ENCODE measurements at regions not wholly inside any gene's neighbourhood (a gene's known extent, or its start where the extent isn't known, plus 50 kb on each side); places are given as distances from the start of the nearest gene placed in this dataset.
"Not testable (repeated sequence)": the region's sequence is repeated elsewhere in the genome, so short reads cannot be mapped to it uniquely, and the experiment has no call there.

DNA sequence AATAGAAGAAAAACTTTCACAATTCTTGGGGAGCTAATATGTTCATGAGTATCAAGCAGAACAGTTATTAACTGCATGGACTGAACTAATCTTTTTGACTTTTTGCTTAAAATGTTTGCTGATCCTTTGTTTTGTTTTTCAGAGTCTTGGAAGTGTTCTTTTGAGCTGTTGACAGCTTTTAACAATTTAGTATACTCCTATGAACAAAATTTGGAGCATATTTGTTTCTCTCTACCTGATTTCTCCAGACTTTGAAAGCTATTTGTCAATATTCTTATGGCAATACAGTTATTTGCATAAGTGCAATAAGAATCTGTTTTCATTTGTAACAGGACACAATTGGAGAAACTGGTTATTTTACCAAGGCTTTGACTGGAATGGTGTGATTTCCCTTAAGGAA lies 192.0 kb upstream of the ETV3 start:
- TF ChIP-seq, protein P1, sequence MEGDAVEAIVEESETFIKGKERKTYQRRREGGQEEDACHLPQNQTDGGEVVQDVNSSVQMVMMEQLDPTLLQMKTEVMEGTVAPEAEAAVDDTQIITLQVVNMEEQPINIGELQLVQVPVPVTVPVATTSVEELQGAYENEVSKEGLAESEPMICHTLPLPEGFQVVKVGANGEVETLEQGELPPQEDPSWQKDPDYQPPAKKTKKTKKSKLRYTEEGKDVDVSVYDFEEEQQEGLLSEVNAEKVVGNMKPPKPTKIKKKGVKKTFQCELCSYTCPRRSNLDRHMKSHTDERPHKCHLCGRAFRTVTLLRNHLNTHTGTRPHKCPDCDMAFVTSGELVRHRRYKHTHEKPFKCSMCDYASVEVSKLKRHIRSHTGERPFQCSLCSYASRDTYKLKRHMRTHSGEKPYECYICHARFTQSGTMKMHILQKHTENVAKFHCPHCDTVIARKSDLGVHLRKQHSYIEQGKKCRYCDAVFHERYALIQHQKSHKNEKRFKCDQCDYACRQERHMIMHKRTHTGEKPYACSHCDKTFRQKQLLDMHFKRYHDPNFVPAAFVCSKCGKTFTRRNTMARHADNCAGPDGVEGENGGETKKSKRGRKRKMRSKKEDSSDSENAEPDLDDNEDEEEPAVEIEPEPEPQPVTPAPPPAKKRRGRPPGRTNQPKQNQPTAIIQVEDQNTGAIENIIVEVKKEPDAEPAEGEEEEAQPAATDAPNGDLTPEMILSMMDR (IDR thresholded peaks at IDR 0.05) = not testable (repeated sequence)
- TF ChIP-seq, protein P2, sequence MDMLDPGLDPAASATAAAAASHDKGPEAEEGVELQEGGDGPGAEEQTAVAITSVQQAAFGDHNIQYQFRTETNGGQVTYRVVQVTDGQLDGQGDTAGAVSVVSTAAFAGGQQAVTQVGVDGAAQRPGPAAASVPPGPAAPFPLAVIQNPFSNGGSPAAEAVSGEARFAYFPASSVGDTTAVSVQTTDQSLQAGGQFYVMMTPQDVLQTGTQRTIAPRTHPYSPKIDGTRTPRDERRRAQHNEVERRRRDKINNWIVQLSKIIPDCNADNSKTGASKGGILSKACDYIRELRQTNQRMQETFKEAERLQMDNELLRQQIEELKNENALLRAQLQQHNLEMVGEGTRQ (IDR thresholded peaks at IDR 0.05; ENCODE audit: borderline replicate concordance, low read depth, low read length) = not testable (repeated sequence)
- TF ChIP-seq, protein P3, sequence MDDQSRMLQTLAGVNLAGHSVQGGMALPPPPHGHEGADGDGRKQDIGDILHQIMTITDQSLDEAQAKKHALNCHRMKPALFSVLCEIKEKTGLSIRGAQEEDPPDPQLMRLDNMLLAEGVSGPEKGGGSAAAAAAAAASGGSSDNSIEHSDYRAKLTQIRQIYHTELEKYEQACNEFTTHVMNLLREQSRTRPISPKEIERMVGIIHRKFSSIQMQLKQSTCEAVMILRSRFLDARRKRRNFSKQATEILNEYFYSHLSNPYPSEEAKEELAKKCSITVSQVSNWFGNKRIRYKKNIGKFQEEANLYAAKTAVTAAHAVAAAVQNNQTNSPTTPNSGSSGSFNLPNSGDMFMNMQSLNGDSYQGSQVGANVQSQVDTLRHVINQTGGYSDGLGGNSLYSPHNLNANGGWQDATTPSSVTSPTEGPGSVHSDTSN (IDR thresholded peaks at IDR 0.05) = not testable (repeated sequence)
- TF ChIP-seq CHD2 (IDR thresholded peaks at IDR 0.05; ENCODE audit: low read length, partially characterized antibody); FOSL2 (IDR thresholded peaks at IDR 0.05; ENCODE audit: borderline replicate concordance, low read depth); RFX5 (IDR thresholded peaks at IDR 0.05; ENCODE audit: low read length); YY1 (IDR thresholded peaks at IDR 0.05; ENCODE audit: low read depth); TCF12 (IDR thresholded peaks at IDR 0.05); EZH2phosphoT487 (IDR thresholded peaks at IDR 0.05; ENCODE audit: borderline replicate concordance, low read depth); JUND (IDR thresholded peaks at IDR 0.05); RAD21 (IDR thresholded peaks at IDR 0.05; ENCODE audit: low read length): not testable (repeated sequence)
- TF ChIP-seq, protein P4, sequence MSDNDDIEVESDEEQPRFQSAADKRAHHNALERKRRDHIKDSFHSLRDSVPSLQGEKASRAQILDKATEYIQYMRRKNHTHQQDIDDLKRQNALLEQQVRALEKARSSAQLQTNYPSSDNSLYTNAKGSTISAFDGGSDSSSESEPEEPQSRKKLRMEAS (IDR thresholded peaks at IDR 0.05; ENCODE audit: low read depth) = not testable (repeated sequence)
- TF ChIP-seq, protein P5, sequence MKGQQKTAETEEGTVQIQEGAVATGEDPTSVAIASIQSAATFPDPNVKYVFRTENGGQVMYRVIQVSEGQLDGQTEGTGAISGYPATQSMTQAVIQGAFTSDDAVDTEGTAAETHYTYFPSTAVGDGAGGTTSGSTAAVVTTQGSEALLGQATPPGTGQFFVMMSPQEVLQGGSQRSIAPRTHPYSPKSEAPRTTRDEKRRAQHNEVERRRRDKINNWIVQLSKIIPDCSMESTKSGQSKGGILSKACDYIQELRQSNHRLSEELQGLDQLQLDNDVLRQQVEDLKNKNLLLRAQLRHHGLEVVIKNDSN (IDR thresholded peaks at IDR 0.05; ENCODE audit: borderline replicate concordance, low read depth) = not testable (repeated sequence)
- TF ChIP-seq, protein P6, sequence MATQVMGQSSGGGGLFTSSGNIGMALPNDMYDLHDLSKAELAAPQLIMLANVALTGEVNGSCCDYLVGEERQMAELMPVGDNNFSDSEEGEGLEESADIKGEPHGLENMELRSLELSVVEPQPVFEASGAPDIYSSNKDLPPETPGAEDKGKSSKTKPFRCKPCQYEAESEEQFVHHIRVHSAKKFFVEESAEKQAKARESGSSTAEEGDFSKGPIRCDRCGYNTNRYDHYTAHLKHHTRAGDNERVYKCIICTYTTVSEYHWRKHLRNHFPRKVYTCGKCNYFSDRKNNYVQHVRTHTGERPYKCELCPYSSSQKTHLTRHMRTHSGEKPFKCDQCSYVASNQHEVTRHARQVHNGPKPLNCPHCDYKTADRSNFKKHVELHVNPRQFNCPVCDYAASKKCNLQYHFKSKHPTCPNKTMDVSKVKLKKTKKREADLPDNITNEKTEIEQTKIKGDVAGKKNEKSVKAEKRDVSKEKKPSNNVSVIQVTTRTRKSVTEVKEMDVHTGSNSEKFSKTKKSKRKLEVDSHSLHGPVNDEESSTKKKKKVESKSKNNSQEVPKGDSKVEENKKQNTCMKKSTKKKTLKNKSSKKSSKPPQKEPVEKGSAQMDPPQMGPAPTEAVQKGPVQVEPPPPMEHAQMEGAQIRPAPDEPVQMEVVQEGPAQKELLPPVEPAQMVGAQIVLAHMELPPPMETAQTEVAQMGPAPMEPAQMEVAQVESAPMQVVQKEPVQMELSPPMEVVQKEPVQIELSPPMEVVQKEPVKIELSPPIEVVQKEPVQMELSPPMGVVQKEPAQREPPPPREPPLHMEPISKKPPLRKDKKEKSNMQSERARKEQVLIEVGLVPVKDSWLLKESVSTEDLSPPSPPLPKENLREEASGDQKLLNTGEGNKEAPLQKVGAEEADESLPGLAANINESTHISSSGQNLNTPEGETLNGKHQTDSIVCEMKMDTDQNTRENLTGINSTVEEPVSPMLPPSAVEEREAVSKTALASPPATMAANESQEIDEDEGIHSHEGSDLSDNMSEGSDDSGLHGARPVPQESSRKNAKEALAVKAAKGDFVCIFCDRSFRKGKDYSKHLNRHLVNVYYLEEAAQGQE (IDR thresholded peaks at IDR 0.05; ENCODE audit: low read depth, low read length) = not testable (repeated sequence)

All from SK-N-SH (cell line).